ENCODE measurements at regions not wholly inside any gene's neighbourhood (a gene's known extent, or its start where the extent isn't known, plus 50 kb on each side); places are given as distances from the start of the nearest gene placed in this dataset.

- TF ChIP-seq TCF7L2 (IDR thresholded peaks at IDR 0.05; ENCODE audit: borderline replicate concordance, extremely low read depth, insufficient read depth, insufficient read length) (no peak), ATF3 (IDR thresholded peaks at IDR 0.05) (no peak), REST (IDR thresholded peaks at IDR 0.05; ENCODE audit: low read depth) (no peak), EGR1 (IDR thresholded peaks at IDR 0.05; ENCODE audit: low read depth) (no peak), SIN3A (IDR thresholded peaks at IDR 0.05; ENCODE audit: low read depth) (no peak), RAD21 (IDR thresholded peaks at IDR 0.05; ENCODE audit: low read depth) (no peak), CBX3 (IDR thresholded peaks at IDR 0.05; ENCODE audit: low read depth) (no peak), SRF (IDR thresholded peaks at IDR 0.05; ENCODE audit: low read depth) (no peak), CEBPB (IDR thresholded peaks at IDR 0.05; ENCODE audit: low read depth) (no peak), POLR2A (IDR thresholded peaks at IDR 0.05; ENCODE audit: borderline replicate concordance, extremely low read depth, insufficient read depth, insufficient read length) (no peak), ELF1 (IDR thresholded peaks at IDR 0.05; ENCODE audit: borderline replicate concordance, low read depth) (no peak), POLR2AphosphoS5 (IDR thresholded peaks at IDR 0.05; ENCODE audit: low read depth, low read length) (no peak), EZH2phosphoT487 (IDR thresholded peaks at IDR 0.05; ENCODE audit: borderline replicate concordance) (no peak), SP1 (IDR thresholded peaks at IDR 0.05; ENCODE audit: low read depth) (no peak), ZNF274 (IDR thresholded peaks at IDR 0.05; ENCODE audit: low read depth, low read length) (no peak), ZFX (IDR thresholded peaks at IDR 0.05) (no peak), YY1 (IDR thresholded peaks at IDR 0.05; ENCODE audit: extremely low read depth, insufficient replicate concordance, low read depth, low read length) (no peak)
- TF ChIP-seq, protein P1, sequence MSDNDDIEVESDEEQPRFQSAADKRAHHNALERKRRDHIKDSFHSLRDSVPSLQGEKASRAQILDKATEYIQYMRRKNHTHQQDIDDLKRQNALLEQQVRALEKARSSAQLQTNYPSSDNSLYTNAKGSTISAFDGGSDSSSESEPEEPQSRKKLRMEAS (IDR thresholded peaks at IDR 0.05): no peak
- Histone ChIP-seq H4K20me1 (ENCODE audit: insufficient read depth) (no peaks in the 10 kb centered on the region), H3K27ac (ENCODE audit: low read depth, low read length) (no peak overlapping the region), H3K4me3 (replicated peaks in 1 of 2; ENCODE audit: low read depth in 1 of 2, low read length in 2 of 2) (no peak overlapping the region), H2AFZ (ENCODE audit: low read depth, low read length, poor library complexity, severe bottlenecking) (no peak overlapping the region), H3K4me2 (ENCODE audit: low read length) (no peak overlapping the region), H3K9me3 (ENCODE audit: control insufficient read depth in 1 of 2, insufficient read depth in 1 of 2, low read depth in 1 of 2, low read length in 2 of 2) (no peaks in the 10 kb centered on the region), H3K9me2 (ENCODE audit: insufficient read depth) (no peaks in the 10 kb centered on the region), H3K27me3 (ENCODE audit: insufficient read depth, low read length) (peaks cover 21% of the 10 kb centered on the region), H3K9ac (ENCODE audit: low read length) (no peak overlapping the region), H3K36me3 (ENCODE audit: control insufficient read depth in 1 of 2, insufficient read depth in 2 of 2, low read length in 2 of 2) (no peaks in the 10 kb centered on the region), H3K4me1 (ENCODE audit: control insufficient read depth in 1 of 2, insufficient read depth in 2 of 2, low read length in 2 of 2) (no peaks in the 10 kb centered on the region), H3K79me2 (ENCODE audit: insufficient read depth, low read length) (no peaks in the 10 kb centered on the region)
- ATAC-seq (no peak), DNase-seq (ENCODE audit: low read depth, low spot score) (no peak)
- CTCF ChIA-PET: no interaction called here
- no TSS peak for BruUV-seq (replicated peaks)
- POLR2A ChIA-PET: no interaction called here
- RAD21 ChIA-PET (ENCODE audit: low non-redundant PET in 1 of 2, low total read pairs in 2 of 2, uncharacterized antibody in 2 of 2, unreplicated experiment in 2 of 2): no interaction called here
- intact Hi-C loops (cut with micrococcal nuclease): no loop called here
These were observed 111.0 kb upstream of the PTPN3 start for GRCh38 chr9:109609060-109609459.

Measured in HCT116 (cell line).